OCI-LY7 (cell line): ENCODE measurements at regions not wholly inside any gene's neighbourhood (a gene's known extent, or its start where the extent isn't known, plus 50 kb on each side); places are given as distances from the start of the nearest gene placed in this dataset.

Experiments
- BruUV-seq: library from RNA; stranded (reverse); fragments of 400-500 nt; replicated peaks from 2 replicates; lab custom pipeline; 2021; lab: Mats Ljungman, UMichigan
- CTCF ChIA-PET: fragments of 300-600 bp; sonication (Branson Sonifier 250); formaldehyde crosslinking; loops from one replicate; lab custom pipeline; 2022; ENCODE audit warnings: antibody characterized with exemption; ENCODE audit not compliant: unreplicated experiment; lab: Charles Lee
- POLR2A ChIA-PET: fragments of 300-600 bp; sonication (Branson Sonifier 250); formaldehyde crosslinking; loops from one replicate; lab custom pipeline; 2022; ENCODE audit warnings: antibody characterized with exemption; lab: Charles Lee
- DNase-seq: peaks from one replicate; pipeline ENCODE4 v3.0.0-alpha.2; 2015; ENCODE audit warnings: low spot score
- H2AFZ ChIP-seq: fragments of 200-600 bp; sonication (generic), shearing (Covaris generic); 2 replicates; pipeline ENCODE4 v1.6.1; 2014; ENCODE audit warnings: mild to moderate bottlenecking, antibody characterized with exemption, low read length, moderate library complexity
- H3K27ac ChIP-seq: fragments of 200-600 bp; sonication (generic); 2 replicates; pipeline ENCODE4 v1.5.1; 2014; ENCODE audit warnings: mixed run types, low read depth, mild to moderate bottlenecking, moderate library complexity, low read length, inconsistent platforms; ENCODE audit not compliant: poor library complexity, severe bottlenecking
- H3K36me3 ChIP-seq: fragments of 200-600 bp; sonication (generic); 2 replicates; pipeline ENCODE4 v1.6.1; 2014; ENCODE audit warnings: mild to moderate bottlenecking, antibody characterized with exemption, low read length, moderate library complexity, mixed read lengths; ENCODE audit not compliant: insufficient read depth
- H3K4me1 ChIP-seq: fragments of 200-600 bp; sonication (generic); 2 replicates; pipeline ENCODE4 v1.5.1; 2014; ENCODE audit warnings: mild to moderate bottlenecking, low read length; ENCODE audit not compliant: insufficient read depth, poor library complexity, severe bottlenecking
- H3K4me2 ChIP-seq: fragments of 200-600 bp; sonication (generic); 2 replicates; pipeline ENCODE4 v1.6.1; 2014; ENCODE audit warnings: mild to moderate bottlenecking, low read length
- H3K4me3 ChIP-seq: fragments of 200-600 bp; sonication (generic); 2 replicates; pipeline ENCODE4 v1.5.1; 2014; ENCODE audit warnings: mild to moderate bottlenecking, low read depth, low read length; ENCODE audit not compliant: poor library complexity, severe bottlenecking
- H3K79me2 ChIP-seq: fragments of 200-600 bp; sonication (generic); 2 replicates; pipeline ENCODE4 v1.6.1; 2016; ENCODE audit warnings: low read depth, mild to moderate bottlenecking, low read length, moderate library complexity, mixed read lengths; ENCODE audit not compliant: insufficient read depth
- H3K9me2 ChIP-seq: fragments of 200-600 bp; sonication (generic); 2 replicates; pipeline ENCODE4 v1.6.1; 2016; ENCODE audit warnings: mild to moderate bottlenecking, low read length, mixed read lengths; ENCODE audit not compliant: insufficient read depth
- H3K9me3 ChIP-seq: fragments of 200-600 bp; sonication (generic); 2 replicates; pipeline ENCODE4 v1.6.1; 2014; ENCODE audit warnings: mild to moderate bottlenecking, mixed run types, low read length, mixed read lengths
- H4K20me1 ChIP-seq: fragments of 200-600 bp; sonication (generic); 2 replicates; pipeline ENCODE4 v1.6.1; 2014; ENCODE audit warnings: mild to moderate bottlenecking, antibody characterized with exemption, low read length, moderate library complexity, mixed read lengths; ENCODE audit not compliant: insufficient read depth
- EZH2phosphoT487 ChIP-seq: fragments of 200-600 bp; sonication (generic); IDR thresholded peaks from 2 replicates; pipeline ENCODE4 v1.6.1; 2018; ENCODE audit warnings: low read depth, borderline replicate concordance, mild to moderate bottlenecking, mixed run types, antibody characterized with exemption, low read length, moderate library complexity, mixed read lengths
- intact Hi-C: fragments of 100-400 bp; cut with micrococcal nuclease; formaldehyde crosslinking; loops from one replicate; pipeline ENCODE4 v1.10.0; 2022; ENCODE audit not compliant: unreplicated experiment
- TF ChIP-seq, protein P1 (sequence below): fragments of 200-600 bp; sonication (generic); conservative IDR thresholded peaks from 2 replicates; pipeline ENCODE4 v1.5.1; 2014; ENCODE audit warnings: mild to moderate bottlenecking, antibody characterized with exemption, low read length, moderate library complexity, mixed read lengths

DNA sequence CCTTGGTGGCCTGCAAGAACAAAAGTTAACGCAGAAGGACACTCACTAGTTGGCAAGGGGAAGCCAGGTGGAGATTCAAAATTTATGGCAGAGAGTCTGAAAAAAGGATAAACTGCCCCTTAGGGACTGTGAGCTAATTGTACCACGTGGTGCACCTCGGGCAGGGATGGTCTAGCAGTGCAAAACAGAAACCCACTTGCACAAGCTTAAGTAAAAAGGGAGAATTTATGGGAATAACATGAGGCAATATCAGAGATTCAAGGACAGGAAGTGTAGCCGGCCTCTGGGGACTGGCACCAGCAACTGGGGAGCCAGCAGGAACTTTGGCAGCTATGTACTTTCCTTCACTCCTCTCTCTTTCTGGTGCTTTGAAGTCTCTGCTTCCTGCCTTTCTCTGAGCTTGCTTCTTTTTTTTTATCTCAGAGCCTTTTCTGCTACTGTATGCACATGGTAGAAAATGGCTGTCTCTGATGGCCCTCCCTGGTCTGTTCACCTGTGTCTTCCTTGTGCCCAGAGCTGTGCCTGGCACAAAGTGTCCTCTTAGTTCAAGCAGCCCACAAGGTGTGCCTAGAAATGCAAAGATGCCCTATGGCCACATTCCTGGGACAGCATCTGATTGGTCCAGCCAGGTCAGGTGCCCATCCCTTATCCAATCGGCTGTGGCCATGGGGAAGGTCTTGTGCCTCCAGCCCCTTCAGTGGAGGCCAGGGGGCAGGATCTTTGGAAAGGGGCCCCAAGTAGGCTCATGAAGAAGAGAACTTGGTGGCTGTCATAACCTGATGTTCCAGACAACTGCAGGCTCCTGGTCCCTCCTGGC is 114.8 kb upstream of the ATP6AP2 start:
- Histone ChIP-seq H3K9me2 (no peaks in the 10 kb centered on the region), H2AFZ (no peak overlapping the region; the same call in 1 of the 2 replicates), H3K9me3 (no peaks in the 10 kb centered on the region), H4K20me1 (no peaks in the 10 kb centered on the region), H3K4me1 (peaks cover 10% of the 10 kb centered on the region), H3K36me3 (no peaks in the 10 kb centered on the region), H3K79me2 (no peaks in the 10 kb centered on the region), H3K27ac (no peak overlapping the region), H3K4me2 (0 out of 2 replicates have a peak overlapping the region, but pooled peaks have one; percentile 12), H3K4me3 (no peak overlapping the region)
- CTCF ChIA-PET = interaction anchor here (0.5 kb wide), 1 partner anchor 626 kb away, joined by 3 read pairs; no protein-coding TSS in a partner anchor
- peak; percentile 5 for DNase-seq
- POLR2A ChIA-PET = interaction anchor here (0.6 kb wide), 1 partner anchor 206 kb away, joined by 3 read pairs; no protein-coding TSS in a partner anchor
- TF ChIP-seq, protein P1, sequence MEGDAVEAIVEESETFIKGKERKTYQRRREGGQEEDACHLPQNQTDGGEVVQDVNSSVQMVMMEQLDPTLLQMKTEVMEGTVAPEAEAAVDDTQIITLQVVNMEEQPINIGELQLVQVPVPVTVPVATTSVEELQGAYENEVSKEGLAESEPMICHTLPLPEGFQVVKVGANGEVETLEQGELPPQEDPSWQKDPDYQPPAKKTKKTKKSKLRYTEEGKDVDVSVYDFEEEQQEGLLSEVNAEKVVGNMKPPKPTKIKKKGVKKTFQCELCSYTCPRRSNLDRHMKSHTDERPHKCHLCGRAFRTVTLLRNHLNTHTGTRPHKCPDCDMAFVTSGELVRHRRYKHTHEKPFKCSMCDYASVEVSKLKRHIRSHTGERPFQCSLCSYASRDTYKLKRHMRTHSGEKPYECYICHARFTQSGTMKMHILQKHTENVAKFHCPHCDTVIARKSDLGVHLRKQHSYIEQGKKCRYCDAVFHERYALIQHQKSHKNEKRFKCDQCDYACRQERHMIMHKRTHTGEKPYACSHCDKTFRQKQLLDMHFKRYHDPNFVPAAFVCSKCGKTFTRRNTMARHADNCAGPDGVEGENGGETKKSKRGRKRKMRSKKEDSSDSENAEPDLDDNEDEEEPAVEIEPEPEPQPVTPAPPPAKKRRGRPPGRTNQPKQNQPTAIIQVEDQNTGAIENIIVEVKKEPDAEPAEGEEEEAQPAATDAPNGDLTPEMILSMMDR = no peak
- no peak for TF ChIP-seq EZH2phosphoT487
- intact Hi-C loops = loop anchor here (5.0 kb wide), 2 partner anchors 294 to 654 kb away; no protein-coding TSS in a partner anchor
- BruUV-seq = no TSS peak

DNA sequence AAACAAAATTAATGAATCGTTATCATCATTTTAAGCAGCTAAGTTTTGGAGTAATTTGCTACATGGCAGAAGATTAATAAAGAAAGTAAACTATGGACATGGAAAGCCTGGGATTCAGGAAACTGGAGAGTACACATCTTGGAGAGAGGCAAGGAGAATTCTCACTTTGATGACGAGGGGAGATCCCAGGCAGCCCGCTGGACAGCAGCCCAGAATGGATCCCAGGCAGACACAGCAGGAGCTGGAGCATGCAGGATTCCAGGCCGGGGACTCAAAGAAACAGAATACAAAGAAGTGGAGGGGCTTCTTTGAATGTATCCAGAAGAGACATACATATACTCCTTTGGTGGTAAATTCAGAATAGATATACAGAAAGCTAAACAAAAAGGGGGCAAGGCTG is 118.0 kb upstream of the ATP6AP2 start:
- Histone ChIP-seq H4K20me1 (no peaks in the 10 kb centered on the region), H3K79me2 (no peaks in the 10 kb centered on the region), H3K4me2 (no peak overlapping the region), H3K9me2 (no peaks in the 10 kb centered on the region), H3K36me3 (no peaks in the 10 kb centered on the region), H3K4me3 (no peak overlapping the region), H3K4me1 (peaks cover 10% of the 10 kb centered on the region), H3K9me3 (no peaks in the 10 kb centered on the region), H2AFZ (no peak overlapping the region), H3K27ac (no peak overlapping the region)
- TF ChIP-seq, protein P1 = no peak
- no peak for TF ChIP-seq EZH2phosphoT487
- BruUV-seq = no TSS peak
- ChIA-PET POLR2A (no interaction called here), CTCF (no interaction called here)
- intact Hi-C loops = no loop called here
- no peak for DNase-seq

DNA sequence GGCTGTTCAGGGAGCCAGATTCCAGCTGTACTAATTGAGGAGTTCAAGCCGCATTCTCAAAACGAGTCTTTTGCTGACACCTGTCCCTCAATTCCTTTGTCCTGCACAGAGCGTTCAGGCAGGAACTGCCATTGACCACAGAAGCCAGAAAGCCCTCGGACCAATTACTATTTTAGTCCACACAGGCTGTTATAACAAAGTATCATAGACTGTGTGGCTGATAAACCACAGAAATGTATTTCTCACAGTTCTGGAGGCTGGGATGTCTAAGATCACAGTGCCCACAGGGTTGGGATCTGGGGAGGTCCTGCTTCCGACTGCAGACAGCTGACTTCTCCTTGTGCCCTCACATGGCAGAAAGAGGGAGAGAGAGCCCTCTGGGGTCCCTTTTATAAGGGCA is 119.8 kb upstream of the ATP6AP2 start:
- peaks cover 5% of the 10 kb centered on the region for H3K4me1 ChIP-seq
- BruUV-seq = no TSS peak
- H3K4me3 ChIP-seq = no peak overlapping the region
- no peaks in the 10 kb centered on the region for H4K20me1 ChIP-seq
- H3K79me2 ChIP-seq = no peaks in the 10 kb centered on the region
- H3K9me3 ChIP-seq = no peaks in the 10 kb centered on the region
- no peak overlapping the region for H3K4me2 ChIP-seq
- CTCF ChIA-PET = no interaction called here
- H3K9me2 ChIP-seq = no peaks in the 10 kb centered on the region
- POLR2A ChIA-PET = no interaction called here
- H3K36me3 ChIP-seq = no peaks in the 10 kb centered on the region
- H2AFZ ChIP-seq = no peak overlapping the region
- no peak for DNase-seq
- intact Hi-C loops = no loop called here
- TF ChIP-seq, protein P1 = no peak
- no peak for TF ChIP-seq EZH2phosphoT487
- no peak overlapping the region for H3K27ac ChIP-seq
